ENCODE measurements at regions not wholly inside any gene's neighbourhood (a gene's known extent, or its start where the extent isn't known, plus 50 kb on each side); places are given as distances from the start of the nearest gene placed in this dataset.

DNA sequence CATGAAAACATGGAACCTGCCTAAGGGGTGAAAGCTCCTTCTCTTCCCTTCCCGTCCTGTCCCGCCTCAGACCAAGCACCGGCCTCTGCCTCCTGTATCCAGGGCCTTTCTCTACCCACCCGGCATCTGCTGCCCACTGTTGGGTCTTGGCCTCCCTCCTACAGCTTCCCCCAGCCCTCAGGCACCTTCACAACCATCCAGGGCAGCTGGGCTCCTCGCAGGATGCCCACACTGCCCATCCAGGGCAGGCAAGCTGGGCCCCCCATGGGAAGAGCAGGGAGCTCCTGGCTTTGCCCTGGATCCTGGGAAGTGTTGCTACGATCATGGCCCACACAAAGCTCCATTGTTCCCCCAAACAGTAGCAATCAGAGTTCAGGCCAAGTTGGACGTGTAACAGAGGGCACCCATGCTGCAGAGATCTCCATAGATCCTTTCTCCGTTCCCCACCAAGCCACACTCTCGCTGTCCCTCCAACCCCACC lies 206.6 kb downstream of the NDUFA10 start:
- TF ChIP-seq, protein P1, sequence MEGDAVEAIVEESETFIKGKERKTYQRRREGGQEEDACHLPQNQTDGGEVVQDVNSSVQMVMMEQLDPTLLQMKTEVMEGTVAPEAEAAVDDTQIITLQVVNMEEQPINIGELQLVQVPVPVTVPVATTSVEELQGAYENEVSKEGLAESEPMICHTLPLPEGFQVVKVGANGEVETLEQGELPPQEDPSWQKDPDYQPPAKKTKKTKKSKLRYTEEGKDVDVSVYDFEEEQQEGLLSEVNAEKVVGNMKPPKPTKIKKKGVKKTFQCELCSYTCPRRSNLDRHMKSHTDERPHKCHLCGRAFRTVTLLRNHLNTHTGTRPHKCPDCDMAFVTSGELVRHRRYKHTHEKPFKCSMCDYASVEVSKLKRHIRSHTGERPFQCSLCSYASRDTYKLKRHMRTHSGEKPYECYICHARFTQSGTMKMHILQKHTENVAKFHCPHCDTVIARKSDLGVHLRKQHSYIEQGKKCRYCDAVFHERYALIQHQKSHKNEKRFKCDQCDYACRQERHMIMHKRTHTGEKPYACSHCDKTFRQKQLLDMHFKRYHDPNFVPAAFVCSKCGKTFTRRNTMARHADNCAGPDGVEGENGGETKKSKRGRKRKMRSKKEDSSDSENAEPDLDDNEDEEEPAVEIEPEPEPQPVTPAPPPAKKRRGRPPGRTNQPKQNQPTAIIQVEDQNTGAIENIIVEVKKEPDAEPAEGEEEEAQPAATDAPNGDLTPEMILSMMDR (IDR thresholded peaks at IDR 0.05; ENCODE audit: low read length), result no peak
- no peak for TF ChIP-seq EZH2 (IDR thresholded peaks at IDR 0.05; ENCODE audit: borderline replicate concordance, low read length)

Measured in OCI-LY1 (cell line).